ENCODE measurements at regions not wholly inside any gene's neighbourhood (a gene's known extent, or its start where the extent isn't known, plus 50 kb on each side); places are given as distances from the start of the nearest gene placed in this dataset.

DNA sequence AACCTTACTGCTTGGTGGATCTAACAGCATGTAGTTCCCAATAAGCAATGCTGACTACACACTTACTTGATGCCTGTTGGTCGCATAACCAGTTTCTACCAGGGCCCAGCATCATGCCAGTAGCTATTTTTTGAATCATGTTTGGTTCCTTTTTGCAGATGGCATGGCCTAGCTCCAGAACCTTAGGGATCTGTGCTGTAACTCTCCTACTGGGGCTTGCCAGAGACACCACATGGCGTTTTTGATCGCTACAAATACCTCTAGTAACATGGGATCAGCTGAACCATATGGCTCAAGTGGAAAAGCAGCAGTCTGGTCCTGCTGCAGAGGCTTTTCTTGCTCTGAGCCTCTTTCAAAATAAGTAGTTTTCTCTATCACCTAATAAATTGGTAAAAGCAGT, 654.6 kb upstream of the API5 start:
- ATAC-seq = no peak
- intact Hi-C loops (cut with micrococcal nuclease; ENCODE audit: unreplicated experiment) = no loop called here
- Histone ChIP-seq H3K27ac (ENCODE audit: low read length) (no peak overlapping the region), H3K4me1 (ENCODE audit: control insufficient read depth, insufficient read depth, low read length) (no peaks in the 10 kb centered on the region), H3K27me3 (ENCODE audit: control insufficient read depth, insufficient read depth, low read length) (no peaks in the 10 kb centered on the region), H3K9me3 (ENCODE audit: control insufficient read depth, insufficient read depth, low read depth, low read length) (no peaks in the 10 kb centered on the region), H3K36me3 (ENCODE audit: control insufficient read depth, insufficient read depth, low read length) (no peaks in the 10 kb centered on the region), H3K4me3 (ENCODE audit: low read depth in 2 of 2, low read length in 2 of 2) (no peak overlapping the region)
- ChIA-PET CTCF (no interaction called here), POLR2A (no interaction called here)
- DNase-seq (ENCODE audit: low read depth, low spot score) = no peak
- TF ChIP-seq, protein P1, sequence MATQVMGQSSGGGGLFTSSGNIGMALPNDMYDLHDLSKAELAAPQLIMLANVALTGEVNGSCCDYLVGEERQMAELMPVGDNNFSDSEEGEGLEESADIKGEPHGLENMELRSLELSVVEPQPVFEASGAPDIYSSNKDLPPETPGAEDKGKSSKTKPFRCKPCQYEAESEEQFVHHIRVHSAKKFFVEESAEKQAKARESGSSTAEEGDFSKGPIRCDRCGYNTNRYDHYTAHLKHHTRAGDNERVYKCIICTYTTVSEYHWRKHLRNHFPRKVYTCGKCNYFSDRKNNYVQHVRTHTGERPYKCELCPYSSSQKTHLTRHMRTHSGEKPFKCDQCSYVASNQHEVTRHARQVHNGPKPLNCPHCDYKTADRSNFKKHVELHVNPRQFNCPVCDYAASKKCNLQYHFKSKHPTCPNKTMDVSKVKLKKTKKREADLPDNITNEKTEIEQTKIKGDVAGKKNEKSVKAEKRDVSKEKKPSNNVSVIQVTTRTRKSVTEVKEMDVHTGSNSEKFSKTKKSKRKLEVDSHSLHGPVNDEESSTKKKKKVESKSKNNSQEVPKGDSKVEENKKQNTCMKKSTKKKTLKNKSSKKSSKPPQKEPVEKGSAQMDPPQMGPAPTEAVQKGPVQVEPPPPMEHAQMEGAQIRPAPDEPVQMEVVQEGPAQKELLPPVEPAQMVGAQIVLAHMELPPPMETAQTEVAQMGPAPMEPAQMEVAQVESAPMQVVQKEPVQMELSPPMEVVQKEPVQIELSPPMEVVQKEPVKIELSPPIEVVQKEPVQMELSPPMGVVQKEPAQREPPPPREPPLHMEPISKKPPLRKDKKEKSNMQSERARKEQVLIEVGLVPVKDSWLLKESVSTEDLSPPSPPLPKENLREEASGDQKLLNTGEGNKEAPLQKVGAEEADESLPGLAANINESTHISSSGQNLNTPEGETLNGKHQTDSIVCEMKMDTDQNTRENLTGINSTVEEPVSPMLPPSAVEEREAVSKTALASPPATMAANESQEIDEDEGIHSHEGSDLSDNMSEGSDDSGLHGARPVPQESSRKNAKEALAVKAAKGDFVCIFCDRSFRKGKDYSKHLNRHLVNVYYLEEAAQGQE (IDR thresholded peaks at IDR 0.05; ENCODE audit: insufficient read depth in 1 of 2, low read depth in 2 of 2, low read length in 1 of 2) = no peak
- TF ChIP-seq TCF7L2 (IDR thresholded peaks at IDR 0.05; ENCODE audit: low read depth, low read length) = no peak
- TF ChIP-seq SIN3A (IDR thresholded peaks at IDR 0.05; ENCODE audit: borderline replicate concordance, insufficient read depth, low read depth, low read length) = no peak
- TF ChIP-seq, protein P2, sequence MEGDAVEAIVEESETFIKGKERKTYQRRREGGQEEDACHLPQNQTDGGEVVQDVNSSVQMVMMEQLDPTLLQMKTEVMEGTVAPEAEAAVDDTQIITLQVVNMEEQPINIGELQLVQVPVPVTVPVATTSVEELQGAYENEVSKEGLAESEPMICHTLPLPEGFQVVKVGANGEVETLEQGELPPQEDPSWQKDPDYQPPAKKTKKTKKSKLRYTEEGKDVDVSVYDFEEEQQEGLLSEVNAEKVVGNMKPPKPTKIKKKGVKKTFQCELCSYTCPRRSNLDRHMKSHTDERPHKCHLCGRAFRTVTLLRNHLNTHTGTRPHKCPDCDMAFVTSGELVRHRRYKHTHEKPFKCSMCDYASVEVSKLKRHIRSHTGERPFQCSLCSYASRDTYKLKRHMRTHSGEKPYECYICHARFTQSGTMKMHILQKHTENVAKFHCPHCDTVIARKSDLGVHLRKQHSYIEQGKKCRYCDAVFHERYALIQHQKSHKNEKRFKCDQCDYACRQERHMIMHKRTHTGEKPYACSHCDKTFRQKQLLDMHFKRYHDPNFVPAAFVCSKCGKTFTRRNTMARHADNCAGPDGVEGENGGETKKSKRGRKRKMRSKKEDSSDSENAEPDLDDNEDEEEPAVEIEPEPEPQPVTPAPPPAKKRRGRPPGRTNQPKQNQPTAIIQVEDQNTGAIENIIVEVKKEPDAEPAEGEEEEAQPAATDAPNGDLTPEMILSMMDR (IDR thresholded peaks at IDR 0.05) = no peak
- no peak for TF ChIP-seq POLR2AphosphoS5 (IDR thresholded peaks at IDR 0.05; ENCODE audit: low read depth, low read length)
- in situ Hi-C loops (cut with HindIII; ENCODE audit: low pct_unique_long_range_greater_than_20kb, low sequenced_read_pairs) = no loop called here
- BruUV-seq (replicated peaks) = no TSS peak

DNA sequence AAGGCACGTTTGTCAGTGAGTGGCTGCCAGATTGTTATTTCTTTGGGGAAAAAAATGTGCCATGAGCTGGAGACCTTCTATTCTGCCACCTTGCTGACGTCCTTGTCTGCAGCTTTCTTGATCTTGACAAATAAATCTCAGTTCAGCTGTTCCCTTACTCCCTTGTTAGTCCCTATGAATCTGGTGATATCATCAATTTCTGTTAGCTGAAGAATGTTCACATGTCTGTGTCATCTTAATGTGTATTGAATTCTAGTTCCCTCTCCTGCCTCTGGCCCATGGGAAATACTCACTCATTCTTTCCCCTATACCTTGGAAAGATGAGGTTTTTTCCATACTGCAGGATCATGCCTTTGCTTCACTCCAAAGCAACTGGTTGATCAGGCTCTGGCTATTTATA, 649.9 kb upstream of the API5 start:
- no peak overlapping the region for H3K27ac ChIP-seq (ENCODE audit: low read length)
- H3K36me3 ChIP-seq (ENCODE audit: control insufficient read depth, insufficient read depth, low read length) = no peaks in the 10 kb centered on the region
- ChIA-PET POLR2A (no interaction called here), CTCF (no interaction called here)
- no peak overlapping the region for H3K4me3 ChIP-seq (ENCODE audit: low read depth in 2 of 2, low read length in 2 of 2)
- no peaks in the 10 kb centered on the region for H3K9me3 ChIP-seq (ENCODE audit: control insufficient read depth, insufficient read depth, low read depth, low read length)
- no peaks in the 10 kb centered on the region for H3K4me1 ChIP-seq (ENCODE audit: control insufficient read depth, insufficient read depth, low read length)
- TF ChIP-seq TCF7L2 (IDR thresholded peaks at IDR 0.05; ENCODE audit: low read depth, low read length) (no peak), SIN3A (IDR thresholded peaks at IDR 0.05; ENCODE audit: borderline replicate concordance, insufficient read depth, low read depth, low read length) (no peak), POLR2AphosphoS5 (IDR thresholded peaks at IDR 0.05; ENCODE audit: low read depth, low read length) (no peak)
- TF ChIP-seq, protein P1 (IDR thresholded peaks at IDR 0.05; ENCODE audit: insufficient read depth in 1 of 2, low read depth in 2 of 2, low read length in 1 of 2) = no peak
- TF ChIP-seq, protein P2 (IDR thresholded peaks at IDR 0.05) = no peak
- intact Hi-C loops (cut with micrococcal nuclease; ENCODE audit: unreplicated experiment) = no loop called here
- no TSS peak for BruUV-seq (replicated peaks)
- no peak for ATAC-seq
- no peak for DNase-seq (ENCODE audit: low read depth, low spot score)
- in situ Hi-C loops (cut with HindIII; ENCODE audit: low pct_unique_long_range_greater_than_20kb, low sequenced_read_pairs) = no loop called here
- no peaks in the 10 kb centered on the region for H3K27me3 ChIP-seq (ENCODE audit: control insufficient read depth, insufficient read depth, low read length)

Data from Panc1 (cell line).